GM12873 (cell line): ENCODE measurements at regions not wholly inside any gene's neighbourhood (a gene's known extent, or its start where the extent isn't known, plus 50 kb on each side); places are given as distances from the start of the nearest gene placed in this dataset.

Experiments
- CTCF ChIP-seq: IDR thresholded peaks from 2 replicates; pipeline ENCODE4 v1.5.1; 2012; ENCODE audit warnings: low read depth, mild to moderate bottlenecking, moderate library complexity, low read length, control low read depth; ENCODE audit not compliant: insufficient read depth; ENCODE audit errors: missing control alignments

- no peak for TF ChIP-seq CTCF
Observed at GRCh38 chr7:4460597-4460996, 221.5 kb upstream of the FOXK1 start.

GRCh38 chr7:4461531-4461930, 220.6 kb upstream of the FOXK1 start:
- TF ChIP-seq CTCF, result no peak

- TF ChIP-seq CTCF, result no peak
Observed at GRCh38 chr7:4468320-4469102, 213.6 kb upstream of the FOXK1 start.

DNA sequence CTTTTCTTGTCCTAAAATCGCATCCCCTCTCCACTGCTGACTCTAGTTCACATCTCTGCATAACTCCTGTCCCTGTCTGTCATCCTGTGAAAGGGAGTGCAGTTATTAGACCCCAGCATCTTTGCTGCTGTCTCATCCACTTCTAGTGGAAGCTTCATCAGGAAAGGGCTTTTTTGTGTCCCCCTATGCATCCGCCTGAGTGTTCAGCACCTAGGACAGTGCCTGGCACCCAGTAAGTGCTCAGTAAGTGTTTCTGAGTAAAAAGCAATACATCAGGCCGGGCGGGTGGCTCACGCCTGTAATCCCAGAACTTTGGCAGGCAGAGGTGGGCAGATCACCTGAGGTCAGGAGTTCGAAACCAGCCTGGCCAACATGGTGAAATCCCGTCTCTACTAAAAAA, 211.8 kb upstream of the FOXK1 start:
- TF ChIP-seq CTCF, result no peak

DNA sequence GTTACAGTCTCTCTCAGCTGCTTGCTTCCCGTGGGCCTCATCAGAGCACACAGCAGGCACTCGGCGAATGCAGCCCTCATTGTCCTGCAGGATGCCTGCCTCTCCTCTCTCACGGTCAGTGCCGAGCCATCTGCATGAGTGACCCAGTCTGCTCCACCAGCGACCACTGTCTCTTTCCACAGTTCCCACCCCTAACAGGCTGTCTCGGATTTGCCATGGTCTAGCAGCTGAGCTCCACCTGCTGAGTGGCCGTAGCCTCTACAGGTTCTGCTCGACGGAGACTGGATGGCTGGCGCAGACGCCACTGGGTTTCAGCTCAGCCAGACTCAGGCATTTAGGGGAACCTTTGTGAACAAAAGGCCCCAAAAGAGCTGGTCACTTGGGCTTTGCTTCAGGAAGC, 209.4 kb upstream of the FOXK1 start:
- no peak for TF ChIP-seq CTCF

DNA sequence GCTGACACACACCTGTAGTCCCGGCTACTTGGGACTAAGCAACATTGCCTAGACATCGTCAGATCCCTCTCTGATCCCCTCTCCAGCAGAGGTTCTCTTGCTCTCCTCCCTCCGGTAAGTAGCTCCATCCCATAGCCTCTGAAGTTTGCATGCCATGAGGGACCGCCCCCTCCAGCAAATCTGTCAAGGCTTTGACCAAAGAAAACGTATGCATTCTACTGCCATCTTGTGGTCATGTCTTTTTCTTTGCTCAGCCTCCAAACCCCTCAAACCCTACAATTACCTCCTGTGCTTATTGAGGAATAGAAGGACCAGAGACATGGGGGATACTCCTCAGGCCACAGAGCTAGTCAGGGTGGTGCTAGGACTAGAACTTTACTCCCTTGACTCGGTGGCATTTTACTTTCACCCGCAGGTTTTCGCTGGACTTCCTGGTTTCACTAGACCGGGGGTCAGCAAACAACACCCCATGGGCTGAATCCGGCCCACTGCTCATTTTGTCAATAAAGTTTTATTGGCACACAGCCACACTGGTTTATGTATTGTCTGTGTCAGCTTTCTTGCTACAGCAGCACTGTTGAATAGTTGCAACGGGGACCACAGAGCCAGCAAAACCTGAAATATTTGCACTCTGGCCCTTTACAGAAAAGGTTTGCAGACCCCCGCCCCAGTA, 202.6 kb upstream of the FOXK1 start:
- peak; percentile 39 for TF ChIP-seq CTCF

- no peak for TF ChIP-seq CTCF
Observed at GRCh38 chr7:4483851-4484250, 198.2 kb upstream of the FOXK1 start.
